ENCODE measurements at regions not wholly inside any gene's neighbourhood (a gene's known extent, or its start where the extent isn't known, plus 50 kb on each side); places are given as distances from the start of the nearest gene placed in this dataset.

- no peak overlapping the region for H3K4me3 Mint-ChIP-seq
- intact Hi-C loops (cut with micrococcal nuclease), result no loop called here
- no peaks in the 10 kb centered on the region for H3K27me3 Mint-ChIP-seq
- no peaks in the 10 kb centered on the region for H3K4me1 Mint-ChIP-seq (ENCODE audit: low read depth)
- no peaks in the 10 kb centered on the region for H3K36me3 Mint-ChIP-seq (ENCODE audit: low read depth)
- no peak overlapping the region for H3K27ac Mint-ChIP-seq
- H3K9me3 Mint-ChIP-seq, result peaks cover 32% of the 10 kb centered on the region
Measured at GRCh38 chr5:2897276-2897961, 145.9 kb upstream of the IRX2 start.

GRCh38 chr5:2896371-2897275 is 145.1 kb upstream of the IRX2 start:
- H3K4me1 Mint-ChIP-seq (ENCODE audit: low read depth), result no peaks in the 10 kb centered on the region
- H3K4me3 Mint-ChIP-seq, result no peak overlapping the region
- no peak overlapping the region for H3K27ac Mint-ChIP-seq
- H3K9me3 Mint-ChIP-seq, result peaks cover 26% of the 10 kb centered on the region
- intact Hi-C loops (cut with micrococcal nuclease), result no loop called here
- no peaks in the 10 kb centered on the region for H3K36me3 Mint-ChIP-seq (ENCODE audit: low read depth)
- H3K27me3 Mint-ChIP-seq, result no peaks in the 10 kb centered on the region

GRCh38 chr5:2895876-2896275 is 144.4 kb upstream of the IRX2 start:
- intact Hi-C loops (cut with micrococcal nuclease), result no loop called here
- Mint-ChIP-seq H3K9me3 (peaks cover 22% of the 10 kb centered on the region), H3K36me3 (ENCODE audit: low read depth) (no peaks in the 10 kb centered on the region), H3K4me1 (ENCODE audit: low read depth) (no peaks in the 10 kb centered on the region), H3K4me3 (no peak overlapping the region), H3K27ac (no peak overlapping the region), H3K27me3 (no peaks in the 10 kb centered on the region)

- Mint-ChIP-seq H3K4me1 (ENCODE audit: low read depth) (no peaks in the 10 kb centered on the region), H3K36me3 (ENCODE audit: low read depth) (no peaks in the 10 kb centered on the region), H3K27me3 (no peaks in the 10 kb centered on the region), H3K27ac (no peak overlapping the region), H3K9me3 (peaks cover 22% of the 10 kb centered on the region), H3K4me3 (no peak overlapping the region)
- intact Hi-C loops (cut with micrococcal nuclease), result no loop called here
Measured at GRCh38 chr5:2895196-2895595, 143.7 kb upstream of the IRX2 start.

- H3K4me1 Mint-ChIP-seq (ENCODE audit: low read depth), result no peaks in the 10 kb centered on the region
- H3K27me3 Mint-ChIP-seq, result no peaks in the 10 kb centered on the region
- peaks cover 22% of the 10 kb centered on the region for H3K9me3 Mint-ChIP-seq
- no peak overlapping the region for H3K27ac Mint-ChIP-seq
- intact Hi-C loops (cut with micrococcal nuclease), result no loop called here
- no peaks in the 10 kb centered on the region for H3K36me3 Mint-ChIP-seq (ENCODE audit: low read depth)
- no peak overlapping the region for H3K4me3 Mint-ChIP-seq
Measured at GRCh38 chr5:2894736-2895135, 143.3 kb upstream of the IRX2 start.

- Mint-ChIP-seq H3K27ac (no peak overlapping the region), H3K9me3 (peaks cover 22% of the 10 kb centered on the region), H3K36me3 (ENCODE audit: low read depth) (no peaks in the 10 kb centered on the region), H3K27me3 (no peaks in the 10 kb centered on the region), H3K4me1 (ENCODE audit: low read depth) (no peaks in the 10 kb centered on the region), H3K4me3 (no peak overlapping the region)
- intact Hi-C loops (cut with micrococcal nuclease), result no loop called here
Measured at GRCh38 chr5:2894316-2894715, 142.8 kb upstream of the IRX2 start.

GRCh38 chr5:2892466-2893000 is 141.1 kb upstream of the IRX2 start:
- Mint-ChIP-seq H3K4me3 (no peak overlapping the region), H3K36me3 (ENCODE audit: low read depth) (no peaks in the 10 kb centered on the region), H3K27ac (no peak overlapping the region), H3K4me1 (ENCODE audit: low read depth) (no peaks in the 10 kb centered on the region), H3K9me3 (peaks cover 18% of the 10 kb centered on the region), H3K27me3 (no peaks in the 10 kb centered on the region)
- intact Hi-C loops (cut with micrococcal nuclease), result no loop called here

- H3K4me1 Mint-ChIP-seq (ENCODE audit: low read depth), result no peaks in the 10 kb centered on the region
Measured at GRCh38 chr5:2891781-2892180, 140.3 kb upstream of the IRX2 start.

GRCh38 chr5:2890011-2890410 is 138.5 kb upstream of the IRX2 start:
- H3K9me3 Mint-ChIP-seq, result peaks cover 8% of the 10 kb centered on the region
- no peak overlapping the region for H3K4me3 Mint-ChIP-seq
- no peak overlapping the region for H3K27ac Mint-ChIP-seq
- no peaks in the 10 kb centered on the region for H3K36me3 Mint-ChIP-seq (ENCODE audit: low read depth)
- no peaks in the 10 kb centered on the region for H3K4me1 Mint-ChIP-seq (ENCODE audit: low read depth)
- intact Hi-C loops (cut with micrococcal nuclease), result no loop called here
- H3K27me3 Mint-ChIP-seq, result no peaks in the 10 kb centered on the region

More at GRCh38 chr5:2891781-2892180, 140.3 kb upstream of the IRX2 start:
- Mint-ChIP-seq H3K9me3 (peaks cover 13% of the 10 kb centered on the region), H3K27me3 (no peaks in the 10 kb centered on the region), H3K36me3 (ENCODE audit: low read depth) (no peaks in the 10 kb centered on the region), H3K27ac (no peak overlapping the region), H3K4me3 (no peak overlapping the region)
- intact Hi-C loops (cut with micrococcal nuclease), result no loop called here

- Mint-ChIP-seq H3K36me3 (ENCODE audit: low read depth) (no peaks in the 10 kb centered on the region), H3K27me3 (no peaks in the 10 kb centered on the region), H3K4me1 (ENCODE audit: low read depth) (no peaks in the 10 kb centered on the region), H3K27ac (no peak overlapping the region), H3K4me3 (no peak overlapping the region), H3K9me3 (peaks cover under 1% of the 10 kb centered on the region)
- intact Hi-C loops (cut with micrococcal nuclease), result no loop called here
Measured at GRCh38 chr5:2888520-2889060, 137.1 kb upstream of the IRX2 start.

- Mint-ChIP-seq H3K4me1 (ENCODE audit: low read depth) (no peaks in the 10 kb centered on the region), H3K4me3 (no peak overlapping the region), H3K27me3 (no peaks in the 10 kb centered on the region), H3K36me3 (ENCODE audit: low read depth) (no peaks in the 10 kb centered on the region), H3K27ac (no peak overlapping the region), H3K9me3 (peaks cover 8% of the 10 kb centered on the region)
- intact Hi-C loops (cut with micrococcal nuclease), result no loop called here
Measured at GRCh38 chr5:2887481-2888348, 136.2 kb upstream of the IRX2 start.

GRCh38 chr5:2886531-2886930 is 135.1 kb upstream of the IRX2 start:
- no peaks in the 10 kb centered on the region for H3K4me1 Mint-ChIP-seq (ENCODE audit: low read depth)
- no peaks in the 10 kb centered on the region for H3K27me3 Mint-ChIP-seq
- H3K4me3 Mint-ChIP-seq, result no peak overlapping the region
- intact Hi-C loops (cut with micrococcal nuclease), result no loop called here
- no peak overlapping the region for H3K27ac Mint-ChIP-seq
- H3K9me3 Mint-ChIP-seq, result peaks cover 8% of the 10 kb centered on the region
- H3K36me3 Mint-ChIP-seq (ENCODE audit: low read depth), result no peaks in the 10 kb centered on the region

- no peaks in the 10 kb centered on the region for H3K27me3 Mint-ChIP-seq
- no peaks in the 10 kb centered on the region for H3K36me3 Mint-ChIP-seq (ENCODE audit: low read depth)
- no peaks in the 10 kb centered on the region for H3K4me1 Mint-ChIP-seq (ENCODE audit: low read depth)
- no peak overlapping the region for H3K4me3 Mint-ChIP-seq
- H3K9me3 Mint-ChIP-seq, result peaks cover 21% of the 10 kb centered on the region
- intact Hi-C loops (cut with micrococcal nuclease), result no loop called here
- H3K27ac Mint-ChIP-seq, result no peak overlapping the region
Measured at GRCh38 chr5:2883771-2884170, 132.3 kb upstream of the IRX2 start.
